ENCODE measurements at regions not wholly inside any gene's neighbourhood (a gene's known extent, or its start where the extent isn't known, plus 50 kb on each side); places are given as distances from the start of the nearest gene placed in this dataset.

- TF ChIP-seq CTCF (optimal IDR thresholded peaks at IDR 0.05 in 1 of 3, IDR thresholded peaks at IDR 0.05 in 1 of 3, conservative IDR thresholded peaks at IDR 0.05 in 1 of 3; ENCODE audit: extremely low read depth in 1 of 3, insufficient read depth in 2 of 3, low read length in 3 of 3) (no peak), EZH2 (IDR thresholded peaks at IDR 0.05; ENCODE audit: low read length) (no peak)
- H3K4me3 ChIP-seq (ENCODE audit: control insufficient read depth in 2 of 3, extremely low read depth in 1 of 3, insufficient read depth in 2 of 3, low read depth in 1 of 3, low read length in 3 of 3): no peak overlapping the region
- no peaks in the 10 kb centered on the region for H3K27me3 ChIP-seq (ENCODE audit: control insufficient read depth, extremely low read depth, insufficient read depth, low read length)
- FAIRE-seq (no peak), DNase-seq (ENCODE audit: low read depth, low spot score) (no peak)
- H3K4me2 ChIP-seq (ENCODE audit: control insufficient read depth, extremely low read depth, insufficient read depth, low read depth, low read length): no peak overlapping the region
- H3K9ac ChIP-seq (ENCODE audit: control insufficient read depth, extremely low read depth, insufficient read depth, low read length): no peak overlapping the region
- dilution Hi-C loops (cut with MboI; ENCODE audit: extremely low pct_ligation_motif_present, low sequenced_read_pairs): no loop called here
- H3K4me1 ChIP-seq (ENCODE audit: control insufficient read depth, extremely low read depth, insufficient read depth, low read length): no peaks in the 10 kb centered on the region
- H3K79me2 ChIP-seq (ENCODE audit: control insufficient read depth, insufficient read depth, low read length): no peaks in the 10 kb centered on the region
- H3K36me3 ChIP-seq (ENCODE audit: control insufficient read depth in 2 of 2, extremely low read depth in 1 of 2, insufficient read depth in 2 of 2, low read length in 2 of 2): no peaks in the 10 kb centered on the region
- no peaks in the 10 kb centered on the region for H3K9me3 ChIP-seq (ENCODE audit: control insufficient read depth, low read depth, low read length)
- H3K9me1 ChIP-seq (ENCODE audit: control insufficient read depth, extremely low read depth, insufficient read depth, low read length): no peaks in the 10 kb centered on the region
- H2AFZ ChIP-seq (ENCODE audit: control insufficient read depth, low read length): no peak overlapping the region
- no peak overlapping the region for H3K27ac ChIP-seq (ENCODE audit: control insufficient read depth, insufficient read depth, low read length)
- no peaks in the 10 kb centered on the region for H4K20me1 ChIP-seq (ENCODE audit: control insufficient read depth, extremely low read depth, insufficient read depth, low read length)
Measured at GRCh38 chr6:22049002-22049401, 247.8 kb downstream of the PRL start.

DNA sequence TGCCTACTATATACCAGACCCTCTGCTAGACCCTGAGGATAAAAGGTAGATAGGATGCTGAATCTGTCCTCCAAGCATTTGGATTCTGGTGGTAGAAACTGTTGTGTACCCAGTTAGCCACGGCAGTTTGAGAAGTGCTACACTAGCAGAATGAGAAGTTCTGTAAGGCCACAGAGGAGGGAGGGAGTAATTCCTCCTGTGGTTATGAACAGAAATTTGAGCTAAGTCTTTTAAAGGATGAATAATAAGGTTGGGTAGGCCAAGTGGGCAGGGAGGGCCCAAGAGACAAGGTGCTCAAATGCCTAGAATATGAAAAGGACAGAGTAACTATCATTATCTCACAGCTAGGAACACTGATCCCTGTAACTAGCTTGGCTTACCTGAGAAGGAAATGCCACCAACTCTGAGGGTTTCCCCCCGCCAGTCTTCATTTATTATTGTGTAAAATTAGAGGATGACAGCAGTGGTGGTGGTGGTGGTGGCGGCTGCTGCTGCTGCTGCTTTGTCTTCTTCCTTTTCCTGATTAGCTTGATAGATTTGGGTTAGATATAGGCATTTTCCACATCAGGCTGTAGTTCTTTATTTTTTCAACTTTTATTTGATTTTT lies 243.3 kb downstream of the PRL start:
- no peak overlapping the region for H3K27ac ChIP-seq (ENCODE audit: control insufficient read depth, insufficient read depth, low read length)
- no peak overlapping the region for H3K4me3 ChIP-seq (ENCODE audit: control insufficient read depth in 2 of 3, extremely low read depth in 1 of 3, insufficient read depth in 2 of 3, low read depth in 1 of 3, low read length in 3 of 3)
- H3K4me2 ChIP-seq (ENCODE audit: control insufficient read depth, extremely low read depth, insufficient read depth, low read depth, low read length): no peak overlapping the region
- dilution Hi-C loops (cut with MboI; ENCODE audit: extremely low pct_ligation_motif_present, low sequenced_read_pairs): no loop called here
- H2AFZ ChIP-seq (ENCODE audit: control insufficient read depth, low read length): no peak overlapping the region
- H3K4me1 ChIP-seq (ENCODE audit: control insufficient read depth, extremely low read depth, insufficient read depth, low read length): peaks cover 4% of the 10 kb centered on the region
- FAIRE-seq (no peak), DNase-seq (ENCODE audit: low read depth, low spot score) (no peak)
- H3K9me3 ChIP-seq (ENCODE audit: control insufficient read depth, low read depth, low read length): no peaks in the 10 kb centered on the region
- no peaks in the 10 kb centered on the region for H3K36me3 ChIP-seq (ENCODE audit: control insufficient read depth in 2 of 2, extremely low read depth in 1 of 2, insufficient read depth in 2 of 2, low read length in 2 of 2)
- H3K9me1 ChIP-seq (ENCODE audit: control insufficient read depth, extremely low read depth, insufficient read depth, low read length): no peaks in the 10 kb centered on the region
- H3K9ac ChIP-seq (ENCODE audit: control insufficient read depth, extremely low read depth, insufficient read depth, low read length): no peak overlapping the region
- no peaks in the 10 kb centered on the region for H4K20me1 ChIP-seq (ENCODE audit: control insufficient read depth, extremely low read depth, insufficient read depth, low read length)
- H3K27me3 ChIP-seq (ENCODE audit: control insufficient read depth, extremely low read depth, insufficient read depth, low read length): no peaks in the 10 kb centered on the region
- no peaks in the 10 kb centered on the region for H3K79me2 ChIP-seq (ENCODE audit: control insufficient read depth, insufficient read depth, low read length)
- TF ChIP-seq EZH2 (IDR thresholded peaks at IDR 0.05; ENCODE audit: low read length): no peak

- H2AFZ ChIP-seq (ENCODE audit: control insufficient read depth, low read length): peak overlapping the region; percentile 77
- peaks cover 10% of the 10 kb centered on the region for H3K4me1 ChIP-seq (ENCODE audit: control insufficient read depth, extremely low read depth, insufficient read depth, low read length)
- TF ChIP-seq EZH2 (IDR thresholded peaks at IDR 0.05; ENCODE audit: low read length) (no peak), CTCF (optimal IDR thresholded peaks at IDR 0.05 in 1 of 3, IDR thresholded peaks at IDR 0.05 in 1 of 3, conservative IDR thresholded peaks at IDR 0.05 in 1 of 3; ENCODE audit: extremely low read depth in 1 of 3, insufficient read depth in 2 of 3, low read length in 3 of 3) (no peak)
- no peak overlapping the region for H3K4me3 ChIP-seq (ENCODE audit: control insufficient read depth in 2 of 3, extremely low read depth in 1 of 3, insufficient read depth in 2 of 3, low read depth in 1 of 3, low read length in 3 of 3)
- H3K36me3 ChIP-seq (ENCODE audit: control insufficient read depth in 2 of 2, extremely low read depth in 1 of 2, insufficient read depth in 2 of 2, low read length in 2 of 2): no peaks in the 10 kb centered on the region
- no peaks in the 10 kb centered on the region for H3K9me3 ChIP-seq (ENCODE audit: control insufficient read depth, low read depth, low read length)
- FAIRE-seq: no peak
- H4K20me1 ChIP-seq (ENCODE audit: control insufficient read depth, extremely low read depth, insufficient read depth, low read length): no peaks in the 10 kb centered on the region
- H3K79me2 ChIP-seq (ENCODE audit: control insufficient read depth, insufficient read depth, low read length): no peaks in the 10 kb centered on the region
- dilution Hi-C loops (cut with MboI; ENCODE audit: extremely low pct_ligation_motif_present, low sequenced_read_pairs): no loop called here
- no peaks in the 10 kb centered on the region for H3K27me3 ChIP-seq (ENCODE audit: control insufficient read depth, extremely low read depth, insufficient read depth, low read length)
- H3K27ac ChIP-seq (ENCODE audit: control insufficient read depth, insufficient read depth, low read length): no peak overlapping the region
- peak overlapping the region; percentile 18 for H3K4me2 ChIP-seq (ENCODE audit: control insufficient read depth, extremely low read depth, insufficient read depth, low read depth, low read length)
- no peaks in the 10 kb centered on the region for H3K9me1 ChIP-seq (ENCODE audit: control insufficient read depth, extremely low read depth, insufficient read depth, low read length)
- DNase-seq (ENCODE audit: low read depth, low spot score): no peak
- H3K9ac ChIP-seq (ENCODE audit: control insufficient read depth, extremely low read depth, insufficient read depth, low read length): no peak overlapping the region
Measured at GRCh38 chr6:22056398-22056797, 240.4 kb downstream of the PRL start.

All from keratinocyte (primary cell).